ENCODE measurements at regions not wholly inside any gene's neighbourhood (a gene's known extent, or its start where the extent isn't known, plus 50 kb on each side); places are given as distances from the start of the nearest gene placed in this dataset.

GRCh38 chr9:96027251-96028131, 152.0 kb downstream of the ERCC6L2 start:
- no peaks in the 10 kb centered on the region for H3K36me3 ChIP-seq (ENCODE audit: insufficient read depth, low read length)
- no peaks in the 10 kb centered on the region for H3K9me3 ChIP-seq (ENCODE audit: insufficient read depth, low read length, severe bottlenecking)
- H3K79me2 ChIP-seq (ENCODE audit: insufficient read depth, low read length) = no peaks in the 10 kb centered on the region
- no peak for ATAC-seq (ENCODE audit: insufficient read depth, low read depth)
- H3K4me1 ChIP-seq (ENCODE audit: insufficient read depth, low read length) = no peaks in the 10 kb centered on the region
- H4K20me1 ChIP-seq (ENCODE audit: insufficient read depth, low read length) = no peaks in the 10 kb centered on the region
- TF ChIP-seq CTCF (IDR thresholded peaks at IDR 0.05; ENCODE audit: borderline replicate concordance, extremely low read depth, low read length, poor library complexity, severe bottlenecking) (no peak), EZH2 (IDR thresholded peaks at IDR 0.05; ENCODE audit: borderline replicate concordance, low read depth, low read length, severe bottlenecking) (no peak)
- no peak overlapping the region for H3K4me2 ChIP-seq (ENCODE audit: insufficient read depth, low read length)
- no peak overlapping the region for H3K4me3 ChIP-seq (ENCODE audit: low read depth in 1 of 2, low read length in 2 of 2)
- no peaks in the 10 kb centered on the region for H3K27me3 ChIP-seq (ENCODE audit: insufficient read depth, low read length, poor library complexity)
- no peak overlapping the region for H3K27ac ChIP-seq (ENCODE audit: low read length)
- no peak overlapping the region for H2AFZ ChIP-seq (ENCODE audit: low read depth, low read length)
- no peak overlapping the region for H3K9ac ChIP-seq (ENCODE audit: low read depth, low read length)
- DNase-seq = no peak

GRCh38 chr9:96026655-96027213, 151.2 kb downstream of the ERCC6L2 start:
- Histone ChIP-seq H2AFZ (ENCODE audit: low read depth, low read length) (no peak overlapping the region), H3K4me2 (ENCODE audit: insufficient read depth, low read length) (no peak overlapping the region), H3K27me3 (ENCODE audit: insufficient read depth, low read length, poor library complexity) (no peaks in the 10 kb centered on the region), H4K20me1 (ENCODE audit: insufficient read depth, low read length) (no peaks in the 10 kb centered on the region), H3K4me1 (ENCODE audit: insufficient read depth, low read length) (no peaks in the 10 kb centered on the region), H3K36me3 (ENCODE audit: insufficient read depth, low read length) (no peaks in the 10 kb centered on the region), H3K9me3 (ENCODE audit: insufficient read depth, low read length, severe bottlenecking) (no peaks in the 10 kb centered on the region), H3K4me3 (ENCODE audit: low read depth in 1 of 2, low read length in 2 of 2) (no peak overlapping the region), H3K79me2 (ENCODE audit: insufficient read depth, low read length) (no peaks in the 10 kb centered on the region), H3K9ac (ENCODE audit: low read depth, low read length) (no peak overlapping the region), H3K27ac (ENCODE audit: low read length) (no peak overlapping the region)
- no peak for DNase-seq
- ATAC-seq (ENCODE audit: insufficient read depth, low read depth) = no peak
- TF ChIP-seq EZH2 (IDR thresholded peaks at IDR 0.05; ENCODE audit: borderline replicate concordance, low read depth, low read length, severe bottlenecking) = no peak
- TF ChIP-seq CTCF (IDR thresholded peaks at IDR 0.05; ENCODE audit: borderline replicate concordance, extremely low read depth, low read length, poor library complexity, severe bottlenecking) = no peak

- H3K4me3 ChIP-seq (ENCODE audit: low read depth in 1 of 2, low read length in 2 of 2) = no peak overlapping the region
- no peak overlapping the region for H2AFZ ChIP-seq (ENCODE audit: low read depth, low read length)
- DNase-seq (no peak), ATAC-seq (ENCODE audit: insufficient read depth, low read depth) (no peak)
- no peak overlapping the region for H3K4me2 ChIP-seq (ENCODE audit: insufficient read depth, low read length)
- no peaks in the 10 kb centered on the region for H3K4me1 ChIP-seq (ENCODE audit: insufficient read depth, low read length)
- H3K27ac ChIP-seq (ENCODE audit: low read length) = no peak overlapping the region
- no peak for TF ChIP-seq CTCF (IDR thresholded peaks at IDR 0.05; ENCODE audit: borderline replicate concordance, extremely low read depth, low read length, poor library complexity, severe bottlenecking)
- no peak for TF ChIP-seq EZH2 (IDR thresholded peaks at IDR 0.05; ENCODE audit: borderline replicate concordance, low read depth, low read length, severe bottlenecking)
- H3K36me3 ChIP-seq (ENCODE audit: insufficient read depth, low read length) = no peaks in the 10 kb centered on the region
- H3K27me3 ChIP-seq (ENCODE audit: insufficient read depth, low read length, poor library complexity) = no peaks in the 10 kb centered on the region
- no peaks in the 10 kb centered on the region for H3K9me3 ChIP-seq (ENCODE audit: insufficient read depth, low read length, severe bottlenecking)
- H3K9ac ChIP-seq (ENCODE audit: low read depth, low read length) = no peak overlapping the region
- no peaks in the 10 kb centered on the region for H4K20me1 ChIP-seq (ENCODE audit: insufficient read depth, low read length)
- H3K79me2 ChIP-seq (ENCODE audit: insufficient read depth, low read length) = no peaks in the 10 kb centered on the region
These were observed 150.6 kb downstream of the ERCC6L2 start for GRCh38 chr9:96025995-96026602.

Measured in DND-41 (cell line).